Germinal center (tissue), 1 donor: ENCODE measurements at regions not wholly inside any gene's neighbourhood (a gene's known extent, or its start where the extent isn't known, plus 50 kb on each side); places are given as distances from the start of the nearest gene placed in this dataset.
"Not testable (repeated sequence)": the region's sequence is repeated elsewhere in the genome, so short reads cannot be mapped to it uniquely, and the experiment has no call there.

ENCODE experiments used
- DNase-seq: peaks from one replicate; pipeline ENCODE4 v3.0.0; 2012; ENCODE audit warnings: mixed read lengths, low spot score

GRCh38 chr18:8991155-8991554, 111.3 kb upstream of the NDUFV2 start:
- no peak for DNase-seq

- not testable (repeated sequence) for DNase-seq
Observed at GRCh38 chr18:8992500-8992899, 110.0 kb upstream of the NDUFV2 start.

- no peak for DNase-seq
Observed at GRCh38 chr18:8994603-8995002, 107.9 kb upstream of the NDUFV2 start.

- no peak for DNase-seq
Observed at GRCh38 chr18:8995096-8995495, 107.4 kb upstream of the NDUFV2 start.

GRCh38 chr18:8996771-8997432, 105.6 kb upstream of the NDUFV2 start:
- no peak for DNase-seq

GRCh38 chr18:8997634-8998033, 104.9 kb upstream of the NDUFV2 start:
- DNase-seq: no peak

- DNase-seq: no peak
Observed at GRCh38 chr18:8998481-8999217, 103.8 kb upstream of the NDUFV2 start.

GRCh38 chr18:8999872-9000271, 102.6 kb upstream of the NDUFV2 start:
- DNase-seq: no peak

- no peak for DNase-seq
Observed at GRCh38 chr18:9000733-9001132, 101.8 kb upstream of the NDUFV2 start.

- no peak for DNase-seq
Observed at GRCh38 chr18:9001209-9001608, 101.3 kb upstream of the NDUFV2 start.

- no peak for DNase-seq
Observed at GRCh38 chr18:9003406-9004100, 98.9 kb upstream of the NDUFV2 start.

GRCh38 chr18:9004308-9004707, 98.2 kb upstream of the NDUFV2 start:
- DNase-seq: not testable (repeated sequence)

GRCh38 chr18:9007700-9008099, 94.8 kb upstream of the NDUFV2 start:
- DNase-seq: not testable (repeated sequence)

- no peak for DNase-seq
Observed at GRCh38 chr18:9008200-9008708, 94.2 kb upstream of the NDUFV2 start.

- no peak for DNase-seq
Observed at GRCh38 chr18:9008709-9009635, 93.5 kb upstream of the NDUFV2 start.

- DNase-seq: no peak
Observed at GRCh38 chr18:9009703-9010488, 92.6 kb upstream of the NDUFV2 start.

- DNase-seq: no peak
Observed at GRCh38 chr18:9011431-9011830, 91.1 kb upstream of the NDUFV2 start.

GRCh38 chr18:9013926-9014373, 88.5 kb upstream of the NDUFV2 start:
- DNase-seq: no peak

GRCh38 chr18:9015689-9016088, 86.8 kb upstream of the NDUFV2 start:
- DNase-seq: no peak

GRCh38 chr18:9016633-9017166, 85.8 kb upstream of the NDUFV2 start:
- DNase-seq: no peak
